Thoracic aorta (tissue), 2 donors: ENCODE measurements at regions not wholly inside any gene's neighbourhood (a gene's known extent, or its start where the extent isn't known, plus 50 kb on each side); places are given as distances from the start of the nearest gene placed in this dataset.
"Not testable (repeated sequence)": the region's sequence is repeated elsewhere in the genome, so short reads cannot be mapped to it uniquely, and the experiment has no call there.

ENCODE experiments used
- ATAC-seq: fragments of 150-250 bp; one replicate; pipeline ENCODE4 v1.8.0; 2017; ENCODE audit warnings: low read depth; ENCODE audit not compliant: insufficient number of reproducible peaks, low FRiP score
- DNase-seq: peaks from one replicate; pipeline ENCODE4 v3.0.0-alpha.2; 2020; ENCODE audit warnings: low spot score
- H3K27ac ChIP-seq, 2 donors: fragments of 200-600 bp; sonication (generic); 1 replicate in 1 of 2; 2 replicates in 1 of 2; pipeline ENCODE4 v1.5.1; 2016; ENCODE audit warnings: mild to moderate bottlenecking in 2 of 2, moderate library complexity in 2 of 2
- H3K27me3 ChIP-seq: fragments of 200-600 bp; sonication (generic); replicated peaks from 2 replicates; pipeline ENCODE4 v1.6.0; 2016; ENCODE audit warnings: mild to moderate bottlenecking; ENCODE audit not compliant: insufficient read depth
- H3K36me3 ChIP-seq: fragments of 200-600 bp; sonication (generic); one replicate; pipeline ENCODE4 v1.5.1; 2016
- H3K4me1 ChIP-seq, 2 donors: fragments of 200-600 bp; sonication (generic); 1 replicate in 1 of 2; 2 replicates in 1 of 2; pipeline versions ENCODE4 v1.5.1 to v1.6.0; 2016; ENCODE audit warnings: low read depth in 2 of 2, mild to moderate bottlenecking in 1 of 2; ENCODE audit not compliant: control insufficient read depth in 1 of 2
- H3K4me3 ChIP-seq: fragments of 200-600 bp; sonication (generic); 2 replicates; pipeline ENCODE4 v1.5.1; 2016; ENCODE audit warnings: mild to moderate bottlenecking
- H3K9me3 ChIP-seq: fragments of 200-600 bp; sonication (generic); 2 replicates; pipeline ENCODE4 v1.5.1; 2016
- CTCF ChIP-seq: fragments of 200-600 bp; sonication (generic); IDR thresholded peaks from one replicate; pipeline ENCODE4 v1.5.1; 2019; ENCODE audit warnings: antibody characterized with exemption

GRCh38 chr15:98083203-98083910 lies 122.9 kb downstream of the ARRDC4 start:
- no peak for DNase-seq
- peaks cover 3% of the 10 kb centered on the region for H3K9me3 ChIP-seq
- H3K4me3 ChIP-seq, result no peak overlapping the region
- no peaks in the 10 kb centered on the region for H3K4me1 ChIP-seq
- no peak for TF ChIP-seq CTCF
- H3K27ac ChIP-seq, result no peak overlapping the region
- H3K27me3 ChIP-seq, result no peaks in the 10 kb centered on the region
- no peak for ATAC-seq
- no peaks in the 10 kb centered on the region for H3K36me3 ChIP-seq

GRCh38 chr15:98085003-98085639 lies 124.6 kb downstream of the ARRDC4 start:
- H3K4me1 ChIP-seq, result no peaks in the 10 kb centered on the region
- TF ChIP-seq CTCF, result peak; percentile 58
- ATAC-seq (no peak), DNase-seq (no peak)
- peaks cover 3% of the 10 kb centered on the region for H3K9me3 ChIP-seq
- H3K4me3 ChIP-seq, result no peak overlapping the region
- H3K36me3 ChIP-seq, result no peaks in the 10 kb centered on the region
- no peak overlapping the region for H3K27ac ChIP-seq
- no peaks in the 10 kb centered on the region for H3K27me3 ChIP-seq

- H3K36me3 ChIP-seq, H3K4me1 ChIP-seq, ATAC-seq, DNase-seq, H3K4me3 ChIP-seq, H3K27ac ChIP-seq, H3K9me3 ChIP-seq, H3K27me3 ChIP-seq: not testable (repeated sequence)
These were observed 127.9 kb downstream of the ARRDC4 start for GRCh38 chr15:98088307-98088945.

- not testable (repeated sequence) for H3K4me3 ChIP-seq, DNase-seq, H3K4me1 ChIP-seq, ATAC-seq, H3K36me3 ChIP-seq, H3K27ac ChIP-seq, H3K9me3 ChIP-seq, H3K27me3 ChIP-seq
These were observed 128.8 kb downstream of the ARRDC4 start for GRCh38 chr15:98089352-98089751.

- ATAC-seq, H3K4me3 ChIP-seq, H3K27me3 ChIP-seq, H3K36me3 ChIP-seq, H3K9me3 ChIP-seq, DNase-seq, H3K4me1 ChIP-seq, H3K27ac ChIP-seq: not testable (repeated sequence)
These were observed 137.5 kb downstream of the ARRDC4 start for GRCh38 chr15:98097986-98098385.

- H3K27ac ChIP-seq, H3K9me3 ChIP-seq, H3K4me1 ChIP-seq, H3K4me3 ChIP-seq, ATAC-seq, H3K36me3 ChIP-seq, DNase-seq, H3K27me3 ChIP-seq: not testable (repeated sequence)
These were observed 140.1 kb downstream of the ARRDC4 start for GRCh38 chr15:98100606-98101005.

- Histone ChIP-seq H3K4me3 (no peak overlapping the region), H3K9me3 (no peaks in the 10 kb centered on the region), H3K4me1 (no peaks in the 10 kb centered on the region), H3K27ac (no peak overlapping the region), H3K36me3 (no peaks in the 10 kb centered on the region), H3K27me3 (no peaks in the 10 kb centered on the region)
- ATAC-seq (no peak), DNase-seq (no peak)
- no peak for TF ChIP-seq CTCF
These were observed 143.1 kb downstream of the ARRDC4 start for GRCh38 chr15:98103570-98103969.

GRCh38 chr15:98104386-98105151 lies 144.1 kb downstream of the ARRDC4 start:
- not testable (repeated sequence) for ATAC-seq, H3K4me3 ChIP-seq, H3K4me1 ChIP-seq, H3K27me3 ChIP-seq, H3K27ac ChIP-seq, H3K36me3 ChIP-seq, DNase-seq, H3K9me3 ChIP-seq

GRCh38 chr15:98106615-98107194 lies 146.2 kb downstream of the ARRDC4 start:
- DNase-seq, ATAC-seq, H3K27ac ChIP-seq, H3K4me1 ChIP-seq, H3K36me3 ChIP-seq, H3K9me3 ChIP-seq, H3K4me3 ChIP-seq, H3K27me3 ChIP-seq: not testable (repeated sequence)
